Astrocyte of the cerebellum (primary cell): ENCODE measurements at regions not wholly inside any gene's neighbourhood (a gene's known extent, or its start where the extent isn't known, plus 50 kb on each side); places are given as distances from the start of the nearest gene placed in this dataset.

Source experiments
- DNase-seq: peaks from one replicate; pipeline ENCODE4 v3.0.0-alpha.2; 2011; ENCODE audit warnings: low read depth
- H3K4me3 ChIP-seq: 2 replicates; pipeline ENCODE4 v1.5.1; 2011; ENCODE audit warnings: mild to moderate bottlenecking, low read depth, low read length, moderate library complexity
- CTCF ChIP-seq: IDR thresholded peaks from 2 replicates; pipeline ENCODE4 v1.5.1; 2012; ENCODE audit warnings: low read length, low read depth, moderate library complexity, mild to moderate bottlenecking; ENCODE audit errors: missing control alignments
- in situ Hi-C: cut with HindIII; loops from 2 replicates; pipeline ENCODE4 v1.10.0; 2017; ENCODE audit warnings: low sequenced_read_pairs

DNA sequence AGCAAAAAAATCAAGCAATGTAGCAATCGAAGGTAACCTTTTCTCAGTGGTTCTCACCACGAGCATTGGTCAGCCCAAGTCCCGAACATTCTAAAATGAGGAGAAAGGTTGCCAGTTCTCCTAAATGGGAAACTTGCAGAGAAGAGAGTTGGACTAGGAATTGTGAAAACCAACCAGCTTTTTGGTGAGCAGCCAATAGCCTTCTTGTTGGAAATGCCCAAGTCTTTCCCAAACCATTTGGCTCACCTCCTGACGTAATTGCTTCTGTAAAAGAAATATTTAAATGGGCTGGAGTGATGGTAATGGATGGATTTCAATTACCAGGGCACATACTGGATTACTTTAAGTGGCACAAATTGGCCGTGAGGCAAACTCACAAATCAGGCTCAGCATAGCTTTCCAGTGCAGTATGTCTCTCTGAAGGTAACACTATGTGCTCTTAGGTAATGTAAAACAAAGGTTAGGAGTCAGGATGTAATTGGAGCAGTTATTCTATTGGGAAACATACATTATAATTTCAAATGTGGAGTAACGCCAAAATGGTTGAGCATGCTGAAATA lies 423.2 kb downstream of the KLF5 start:
- in situ Hi-C loops, result no loop called here
- TF ChIP-seq CTCF, result no peak
- no peak for DNase-seq
- H3K4me3 ChIP-seq, result no peak overlapping the region

- DNase-seq, result no peak
- in situ Hi-C loops, result no loop called here
- no peak for TF ChIP-seq CTCF
- H3K4me3 ChIP-seq, result no peak overlapping the region
These were observed 422.2 kb downstream of the KLF5 start for GRCh38 chr13:73480779-73481559.

- in situ Hi-C loops, result no loop called here
- no peak for DNase-seq
- no peak for TF ChIP-seq CTCF
- no peak overlapping the region for H3K4me3 ChIP-seq
These were observed 421.1 kb downstream of the KLF5 start for GRCh38 chr13:73479856-73480255.

DNA sequence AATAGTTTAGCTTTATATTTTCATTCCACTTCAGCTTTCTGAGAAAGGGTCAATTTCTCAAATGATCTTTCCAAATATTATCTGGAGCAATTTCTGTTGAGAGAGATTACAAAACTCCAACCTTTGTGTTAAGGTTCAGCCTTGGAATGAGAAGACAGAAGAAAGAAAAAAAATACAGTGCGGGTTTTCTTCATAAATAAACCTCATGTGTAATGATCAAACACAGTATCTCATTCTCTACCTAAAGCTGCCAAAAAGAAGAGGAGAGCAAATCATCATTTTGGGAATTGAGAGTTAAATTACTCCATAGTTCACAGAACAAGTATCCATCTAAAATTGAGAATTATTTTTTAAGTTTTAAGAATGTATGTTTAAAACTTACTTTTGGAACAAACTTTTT lies 420.5 kb downstream of the KLF5 start:
- in situ Hi-C loops, result no loop called here
- no peak for TF ChIP-seq CTCF
- no peak overlapping the region for H3K4me3 ChIP-seq
- no peak for DNase-seq

- no peak for TF ChIP-seq CTCF
- in situ Hi-C loops, result no loop called here
- H3K4me3 ChIP-seq, result no peak overlapping the region
- no peak for DNase-seq
These were observed 418.6 kb downstream of the KLF5 start for GRCh38 chr13:73477441-73477840.

- in situ Hi-C loops, result no loop called here
- no peak overlapping the region for H3K4me3 ChIP-seq
- no peak for TF ChIP-seq CTCF
- DNase-seq, result no peak
These were observed 414.2 kb downstream of the KLF5 start for GRCh38 chr13:73473016-73473415.
